Activated CD8-positive, alpha-beta T cell treated with anti-CD3 and anti-CD28 coated beads for 36 hours (primary cell): ENCODE measurements at regions not wholly inside any gene's neighbourhood (a gene's known extent, or its start where the extent isn't known, plus 50 kb on each side); places are given as distances from the start of the nearest gene placed in this dataset.

Source experiments
- ATAC-seq: fragments of 200-7000 bp; cut with Tn5 transposase; one replicate; pipeline ENCODE4 v1.10.0; 2021; ENCODE audit warnings: mild to moderate bottlenecking, moderate library complexity
- CTCF ChIA-PET: fragments of 350-600 bp; sonication (Branson Sonifier 250); formaldehyde crosslinking; loops from one replicate; lab custom pipeline; 2021; ENCODE audit warnings: antibody characterized with exemption; lab: Charles Lee
- POLR2A ChIA-PET: fragments of 350-600 bp; sonication (Branson Sonifier 250); formaldehyde crosslinking; loops from one replicate; lab custom pipeline; 2021; ENCODE audit warnings: antibody characterized with exemption; lab: Charles Lee
- DNase-seq: peaks from one replicate; pipeline ENCODE4 v3.0.0-alpha.2; 2020
- H3K27ac Mint-ChIP-seq: one replicate; pipeline ENCODE4 v1.8.0; 2021; ENCODE audit warnings: mild to moderate bottlenecking, mixed read lengths
- H3K27me3 Mint-ChIP-seq: one replicate; pipeline ENCODE4 v1.8.0; 2021; ENCODE audit warnings: mixed read lengths
- H3K36me3 Mint-ChIP-seq: one replicate; pipeline ENCODE4 v1.8.0; 2021; ENCODE audit warnings: low read depth, mixed read lengths
- H3K4me1 Mint-ChIP-seq: one replicate; pipeline ENCODE4 v1.8.0; 2021; ENCODE audit warnings: low read depth, mixed read lengths
- H3K4me3 Mint-ChIP-seq: one replicate; pipeline ENCODE4 v1.8.0; 2021; ENCODE audit warnings: mild to moderate bottlenecking, moderate library complexity, mixed read lengths
- H3K9me3 Mint-ChIP-seq: one replicate; pipeline ENCODE4 v1.8.0; 2021; ENCODE audit warnings: mixed read lengths
- intact Hi-C: fragments of 100-400 bp; cut with micrococcal nuclease; formaldehyde crosslinking; loops from one replicate; pipeline ENCODE4 v1.10.0; 2022
- TF ChIP-seq, protein P1 (sequence below): fragments of 200-600 bp; IDR thresholded peaks from one replicate; pipeline ENCODE4 v1.8.0; 2022; ENCODE audit warnings: antibody characterized with exemption, mild to moderate bottlenecking

DNA sequence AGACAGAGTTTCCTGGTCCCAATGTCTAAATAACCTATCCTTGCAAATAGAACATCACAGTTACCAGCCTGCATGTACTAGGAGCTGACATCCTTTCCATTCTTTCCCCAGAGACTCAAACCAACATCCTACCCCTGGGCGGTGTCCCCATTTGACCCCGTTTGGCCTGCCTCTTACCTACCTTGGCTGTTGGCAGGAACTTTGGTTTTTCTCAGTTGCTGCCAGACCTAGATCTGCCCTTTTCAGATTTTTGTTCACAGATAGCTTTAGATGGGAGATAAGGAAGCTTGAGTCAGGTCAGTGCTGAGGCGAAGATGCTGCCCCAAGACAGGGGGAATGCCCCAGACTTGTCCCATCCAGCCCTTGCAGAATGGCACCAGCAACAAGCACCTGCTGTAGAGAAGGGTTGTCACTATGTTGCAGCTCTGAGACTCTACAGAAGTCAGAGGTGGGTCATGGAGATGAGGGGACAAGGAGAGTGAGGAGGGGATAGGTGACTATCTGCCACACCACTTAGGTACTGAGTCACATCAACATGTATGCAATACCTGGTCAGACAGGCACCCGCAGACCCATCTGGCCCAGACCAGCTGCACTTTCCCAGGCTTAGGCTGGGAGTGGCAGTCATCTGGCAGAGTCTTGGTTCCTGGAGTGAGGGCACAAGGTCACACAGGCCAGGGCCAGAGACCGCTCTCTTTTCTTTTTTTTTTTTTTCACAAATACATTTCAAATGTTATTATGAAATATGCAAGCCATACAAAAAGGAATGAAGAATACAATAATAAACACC, 61.5 kb upstream of the POU2AF1 start:
- intact Hi-C loops, result no loop called here
- Mint-ChIP-seq H3K27me3 (no peaks in the 10 kb centered on the region), H3K36me3 (no peaks in the 10 kb centered on the region), H3K9me3 (no peaks in the 10 kb centered on the region), H3K27ac (no peak overlapping the region), H3K4me3 (no peak overlapping the region), H3K4me1 (peaks cover 7% of the 10 kb centered on the region)
- CTCF ChIA-PET, result interaction anchor here (0.8 to 7.5 kb wide), 3 partner anchors 14 to 158 kb away, joined by 3 to 78 read pairs (median 11); no protein-coding TSS in a partner anchor
- DNase-seq, result no peak
- TF ChIP-seq, protein P1, sequence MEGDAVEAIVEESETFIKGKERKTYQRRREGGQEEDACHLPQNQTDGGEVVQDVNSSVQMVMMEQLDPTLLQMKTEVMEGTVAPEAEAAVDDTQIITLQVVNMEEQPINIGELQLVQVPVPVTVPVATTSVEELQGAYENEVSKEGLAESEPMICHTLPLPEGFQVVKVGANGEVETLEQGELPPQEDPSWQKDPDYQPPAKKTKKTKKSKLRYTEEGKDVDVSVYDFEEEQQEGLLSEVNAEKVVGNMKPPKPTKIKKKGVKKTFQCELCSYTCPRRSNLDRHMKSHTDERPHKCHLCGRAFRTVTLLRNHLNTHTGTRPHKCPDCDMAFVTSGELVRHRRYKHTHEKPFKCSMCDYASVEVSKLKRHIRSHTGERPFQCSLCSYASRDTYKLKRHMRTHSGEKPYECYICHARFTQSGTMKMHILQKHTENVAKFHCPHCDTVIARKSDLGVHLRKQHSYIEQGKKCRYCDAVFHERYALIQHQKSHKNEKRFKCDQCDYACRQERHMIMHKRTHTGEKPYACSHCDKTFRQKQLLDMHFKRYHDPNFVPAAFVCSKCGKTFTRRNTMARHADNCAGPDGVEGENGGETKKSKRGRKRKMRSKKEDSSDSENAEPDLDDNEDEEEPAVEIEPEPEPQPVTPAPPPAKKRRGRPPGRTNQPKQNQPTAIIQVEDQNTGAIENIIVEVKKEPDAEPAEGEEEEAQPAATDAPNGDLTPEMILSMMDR, result no peak
- POLR2A ChIA-PET, result no interaction called here
- ATAC-seq, result no peak

DNA sequence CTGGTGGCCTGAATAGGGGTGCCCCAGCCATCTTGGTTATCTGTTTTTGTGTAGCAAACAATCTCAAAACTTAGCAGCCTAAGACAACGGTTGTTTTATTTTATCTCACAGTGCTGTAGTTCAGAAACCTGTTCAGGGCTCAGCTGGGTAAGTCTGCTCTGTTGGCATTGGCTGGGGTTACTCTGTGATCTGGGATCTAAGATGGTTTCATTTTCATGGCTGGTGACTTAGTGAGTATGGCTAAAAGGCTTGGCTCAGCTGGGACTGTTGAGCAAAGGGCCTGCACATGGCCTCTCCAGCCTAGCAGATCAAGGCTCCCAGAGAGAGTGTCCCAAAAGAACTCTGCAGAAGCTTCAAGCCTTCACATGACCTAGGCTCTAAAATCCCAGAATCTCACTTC, 60.8 kb upstream of the POU2AF1 start:
- Mint-ChIP-seq H3K9me3 (no peaks in the 10 kb centered on the region), H3K4me1 (peaks cover 7% of the 10 kb centered on the region), H3K4me3 (no peak overlapping the region), H3K36me3 (no peaks in the 10 kb centered on the region), H3K27me3 (no peaks in the 10 kb centered on the region), H3K27ac (no peak overlapping the region)
- DNase-seq, result no peak
- intact Hi-C loops, result no loop called here
- ATAC-seq, result no peak
- ChIA-PET POLR2A (no interaction called here), CTCF (interaction anchor here (0.8 to 7.5 kb wide), 6 partner anchors 12 to 157 kb away, joined by 3 to 78 read pairs (median 7); no protein-coding TSS in a partner anchor)
- TF ChIP-seq, protein P1, result no peak

DNA sequence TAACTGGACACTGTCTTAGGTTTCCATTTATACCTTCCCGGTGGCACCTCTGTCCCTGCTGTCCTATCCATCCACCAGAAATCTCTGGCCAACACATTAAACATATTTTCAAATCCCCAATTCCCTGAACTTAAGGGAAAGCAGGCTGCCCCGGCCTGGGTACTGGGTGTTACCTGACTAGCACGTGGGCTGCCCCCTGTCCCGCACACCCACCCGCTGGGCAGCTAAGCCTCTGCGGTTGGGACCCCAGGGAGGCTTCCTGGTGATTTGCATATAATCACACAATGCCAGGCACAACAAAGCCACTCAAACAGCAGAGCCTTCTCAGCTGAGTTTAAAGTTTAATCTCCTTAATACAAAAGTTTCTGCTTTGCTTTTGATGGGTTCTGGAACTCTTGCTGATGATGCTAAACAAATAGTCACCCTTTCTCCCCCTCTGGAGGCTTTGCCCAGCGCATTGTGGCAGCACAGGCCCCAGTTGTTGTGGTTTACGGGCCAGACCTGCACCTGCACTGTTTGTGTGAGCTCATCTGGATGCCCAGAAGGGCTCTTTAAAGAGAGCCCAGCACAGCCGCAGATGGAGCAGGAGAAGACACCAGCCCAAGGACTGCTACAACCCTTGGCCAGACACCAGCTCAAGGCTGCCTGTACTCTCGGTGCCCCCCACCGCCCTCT, 59.9 kb upstream of the POU2AF1 start:
- POLR2A ChIA-PET, result no interaction called here
- H3K27ac Mint-ChIP-seq, result no peak overlapping the region
- ATAC-seq, result no peak
- no peaks in the 10 kb centered on the region for H3K27me3 Mint-ChIP-seq
- no peak for DNase-seq
- no peak overlapping the region for H3K4me3 Mint-ChIP-seq
- peaks cover 7% of the 10 kb centered on the region for H3K4me1 Mint-ChIP-seq
- H3K9me3 Mint-ChIP-seq, result no peaks in the 10 kb centered on the region
- CTCF ChIA-PET, result interaction anchor here (0.9 to 7.5 kb wide), 6 partner anchors 8 to 156 kb away, joined by 3 to 78 read pairs (median 10); no protein-coding TSS in a partner anchor
- intact Hi-C loops, result no loop called here
- no peaks in the 10 kb centered on the region for H3K36me3 Mint-ChIP-seq
- TF ChIP-seq, protein P1, result no peak

DNA sequence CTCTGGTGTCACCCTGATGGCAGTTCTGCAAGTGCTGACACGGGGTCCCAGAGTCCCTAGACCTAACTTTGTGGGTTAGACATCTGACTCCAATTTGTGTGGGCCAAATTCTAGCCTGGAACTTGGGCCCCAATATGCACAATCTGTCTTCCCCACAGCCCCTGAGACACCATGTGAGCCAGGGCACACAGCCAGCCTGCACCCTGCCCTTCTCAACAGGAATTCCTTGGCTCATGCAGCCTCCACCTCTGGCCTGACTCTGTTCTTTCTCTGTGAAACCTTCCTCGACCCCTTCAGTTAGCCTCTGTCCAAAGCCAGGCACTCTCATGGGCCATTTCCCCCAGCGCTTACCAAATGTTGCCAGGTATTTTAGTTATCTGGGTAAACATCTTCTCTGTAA, 59.1 kb upstream of the POU2AF1 start:
- no peaks in the 10 kb centered on the region for H3K36me3 Mint-ChIP-seq
- H3K27ac Mint-ChIP-seq, result no peak overlapping the region
- no peak for ATAC-seq
- H3K4me3 Mint-ChIP-seq, result no peak overlapping the region
- no peaks in the 10 kb centered on the region for H3K9me3 Mint-ChIP-seq
- DNase-seq, result no peak
- CTCF ChIA-PET, result interaction anchor here (1.0 to 7.5 kb wide), 6 partner anchors 8 to 156 kb away, joined by 3 to 78 read pairs (median 8); no protein-coding TSS in a partner anchor
- intact Hi-C loops, result no loop called here
- TF ChIP-seq, protein P1, result no peak
- H3K27me3 Mint-ChIP-seq, result no peaks in the 10 kb centered on the region
- peaks cover 7% of the 10 kb centered on the region for H3K4me1 Mint-ChIP-seq
- POLR2A ChIA-PET, result interaction anchor here (0.9 kb wide), 1 partner anchor 12 kb away, joined by 3 read pairs; no protein-coding TSS in a partner anchor
